ENCODE measurements at regions not wholly inside any gene's neighbourhood (a gene's known extent, or its start where the extent isn't known, plus 50 kb on each side); places are given as distances from the start of the nearest gene placed in this dataset.
"Not testable (repeated sequence)": the region's sequence is repeated elsewhere in the genome, so short reads cannot be mapped to it uniquely, and the experiment has no call there.

- in situ Hi-C loops (cut with MboI; ENCODE audit: low sequenced_read_pairs) = not testable (repeated sequence)
Observed at GRCh38 chr2:230637486-230637885, 75.2 kb upstream of the CAB39 start.

GRCh38 chr2:230640540-230641011 is 72.1 kb upstream of the CAB39 start:
- in situ Hi-C loops (cut with MboI; ENCODE audit: low sequenced_read_pairs) = no loop called here

DNA sequence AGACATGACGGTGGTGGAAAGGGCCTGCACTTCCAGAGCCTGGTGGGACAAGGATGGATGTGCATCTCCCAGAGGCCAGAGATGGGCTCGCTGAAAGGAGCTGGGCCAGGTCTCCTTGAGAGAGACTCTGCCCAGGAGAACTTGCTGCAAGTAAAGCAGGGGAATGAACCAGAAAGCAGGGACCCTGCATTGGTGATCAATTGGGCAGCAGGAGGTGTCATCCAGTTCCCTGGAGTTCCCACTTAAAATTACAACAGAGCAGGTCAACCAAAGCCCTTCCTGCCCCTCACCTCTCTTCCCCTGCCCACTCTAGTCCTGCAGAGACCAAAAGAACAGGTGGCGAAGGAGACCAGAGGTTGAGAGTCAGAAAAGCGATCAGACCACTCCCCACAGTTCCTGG is 69.7 kb upstream of the CAB39 start:
- in situ Hi-C loops (cut with MboI; ENCODE audit: low sequenced_read_pairs) = no loop called here

DNA sequence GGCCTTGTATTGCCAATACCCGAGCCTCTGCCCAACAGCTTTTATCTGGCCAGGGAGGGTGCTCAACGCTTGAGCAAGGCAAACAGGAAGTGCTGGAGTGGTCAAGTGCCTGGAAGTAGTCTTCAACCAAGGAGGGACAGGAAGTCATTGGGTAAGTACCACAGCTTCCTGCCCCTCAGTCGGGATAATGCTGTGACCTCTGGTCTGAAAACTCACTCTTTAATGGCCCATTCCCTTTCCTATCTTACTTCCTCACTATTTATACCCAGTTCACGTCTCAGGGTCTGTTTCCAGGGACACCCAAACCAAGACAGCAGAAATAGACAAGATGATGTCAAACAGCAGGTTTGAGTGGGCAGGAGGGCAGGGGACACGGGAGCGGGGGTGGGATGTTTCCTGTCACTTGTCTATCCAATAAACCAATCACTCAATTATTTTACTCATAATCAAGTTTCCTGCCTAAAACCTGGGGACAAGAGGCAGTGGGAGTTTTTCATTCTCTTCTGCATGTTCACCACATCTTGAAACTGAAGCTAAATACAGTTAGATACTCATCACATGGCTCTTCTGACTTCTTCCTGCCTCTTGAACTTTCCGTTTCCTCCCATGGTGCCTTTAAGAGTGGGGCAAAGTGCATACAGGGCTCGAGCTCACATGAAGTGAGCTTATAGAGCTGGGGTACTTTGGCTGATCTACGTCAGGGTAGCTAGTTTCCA is 68.9 kb upstream of the CAB39 start:
- in situ Hi-C loops (cut with MboI; ENCODE audit: low sequenced_read_pairs) = no loop called here

DNA sequence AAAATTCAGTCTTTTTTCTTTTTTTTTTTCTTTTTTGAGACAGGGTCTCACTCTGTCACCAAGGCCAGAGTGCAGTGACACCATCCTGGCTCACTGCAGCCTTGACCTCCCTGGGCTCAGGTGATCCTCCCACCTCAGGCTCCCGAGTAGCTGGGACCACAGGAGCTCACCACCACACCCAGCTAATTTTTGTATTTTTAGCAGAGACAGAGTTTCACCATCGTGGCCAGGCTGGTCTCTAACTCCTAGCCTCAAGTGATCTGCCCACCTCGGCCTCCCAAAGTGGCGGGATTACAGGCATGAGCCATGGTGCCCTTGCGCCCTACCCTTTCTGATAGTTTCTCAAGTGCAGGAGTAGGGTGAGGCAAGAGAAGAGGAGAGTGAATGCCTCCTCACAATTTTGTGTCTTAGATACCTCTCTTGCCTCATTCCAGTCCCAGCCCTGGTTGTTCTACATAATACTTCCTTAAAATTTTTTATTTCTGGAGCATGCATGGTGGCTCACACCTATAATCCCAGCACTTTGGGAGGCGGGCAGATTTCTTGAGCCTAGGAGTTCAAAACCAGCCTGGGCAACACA is 68.2 kb upstream of the CAB39 start:
- in situ Hi-C loops (cut with MboI; ENCODE audit: low sequenced_read_pairs) = no loop called here

GRCh38 chr2:230648356-230648755 is 64.3 kb upstream of the CAB39 start:
- in situ Hi-C loops (cut with MboI; ENCODE audit: low sequenced_read_pairs) = no loop called here

- in situ Hi-C loops (cut with MboI; ENCODE audit: low sequenced_read_pairs) = no loop called here
Observed at GRCh38 chr2:230650585-230651137, 62.0 kb upstream of the CAB39 start.

GRCh38 chr2:230654057-230654456 is 58.6 kb upstream of the CAB39 start:
- in situ Hi-C loops (cut with MboI; ENCODE audit: low sequenced_read_pairs) = no loop called here

DNA sequence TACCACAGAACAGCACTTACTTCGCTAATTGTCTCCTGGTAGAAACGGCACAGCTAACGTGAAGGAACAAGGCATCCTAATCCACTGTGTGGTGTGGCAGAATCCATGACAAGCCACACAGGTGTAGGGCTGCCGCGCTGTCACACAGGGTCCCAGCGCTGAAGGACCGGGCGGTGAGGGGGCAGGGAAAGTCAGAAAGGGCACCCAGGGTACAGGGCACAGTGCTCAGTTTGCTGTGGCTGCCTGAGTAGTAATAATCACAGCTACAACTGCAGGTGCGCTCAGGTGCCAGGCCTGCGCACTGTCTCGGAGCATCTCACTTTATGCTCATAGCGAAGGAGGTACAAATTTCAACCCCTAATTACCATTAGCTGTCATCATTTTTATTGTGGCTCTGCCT is 55.2 kb upstream of the CAB39 start:
- in situ Hi-C loops (cut with MboI; ENCODE audit: low sequenced_read_pairs) = no loop called here

- in situ Hi-C loops (cut with MboI; ENCODE audit: low sequenced_read_pairs) = no loop called here
Observed at GRCh38 chr2:230657906-230658305, 54.7 kb upstream of the CAB39 start.

- in situ Hi-C loops (cut with MboI; ENCODE audit: low sequenced_read_pairs) = no loop called here
Observed at GRCh38 chr2:230658577-230658876, 54.1 kb upstream of the CAB39 start.

GRCh38 chr2:230658877-230659652 is 53.6 kb upstream of the CAB39 start:
- in situ Hi-C loops (cut with MboI; ENCODE audit: low sequenced_read_pairs) = no loop called here

GRCh38 chr2:230660294-230661060 is 52.2 kb upstream of the CAB39 start:
- in situ Hi-C loops (cut with MboI; ENCODE audit: low sequenced_read_pairs) = loop anchor here (10.0 kb wide), 1 partner anchor 54 kb away; the partner anchor contains the start of gene CAB39

DNA sequence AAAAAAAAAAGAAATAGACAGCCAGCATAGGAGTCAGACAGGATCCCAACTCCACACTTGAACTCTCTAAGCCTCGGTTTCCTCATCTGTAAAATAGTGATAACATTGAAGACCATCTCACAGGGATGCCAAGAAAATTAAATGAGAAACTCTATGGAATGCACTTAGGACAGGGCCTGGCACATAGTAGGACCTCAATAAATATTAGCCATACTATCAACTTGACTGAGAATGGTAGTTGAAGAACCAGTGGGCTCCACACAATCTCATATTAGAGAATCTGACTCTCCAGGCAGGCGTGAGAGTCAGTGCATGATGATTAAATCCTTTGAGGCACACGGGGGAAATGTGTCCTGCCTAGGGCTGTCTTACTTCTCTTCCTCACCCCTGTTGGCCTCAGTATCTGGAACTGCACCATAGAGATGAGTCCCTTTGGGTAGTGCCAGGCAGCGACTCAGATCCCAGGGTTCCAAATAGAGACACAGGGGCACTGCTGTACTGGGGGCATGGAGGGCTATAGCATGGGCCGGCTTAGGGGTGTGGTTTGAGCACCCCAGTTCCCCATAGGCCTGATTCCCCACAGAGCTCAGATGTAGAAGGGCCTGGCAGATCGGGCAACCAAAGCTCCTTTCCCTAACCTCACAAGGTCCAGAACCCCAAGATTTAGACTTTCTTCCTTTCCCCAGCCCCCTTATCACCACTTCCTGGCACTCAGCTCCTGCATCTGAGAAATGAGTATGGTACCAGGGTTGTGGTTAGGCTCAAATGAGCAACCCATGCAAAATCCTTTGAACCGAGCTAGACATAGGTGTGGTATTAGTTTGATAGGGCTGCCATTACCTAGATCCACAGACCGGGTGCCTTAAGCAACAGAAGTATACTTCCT is 51.3 kb upstream of the CAB39 start:
- in situ Hi-C loops (cut with MboI; ENCODE audit: low sequenced_read_pairs) = loop anchor here (10.0 kb wide), 1 partner anchor 53 kb away; the partner anchor contains the start of gene CAB39
